ENCODE measurements at regions not wholly inside any gene's neighbourhood (a gene's known extent, or its start where the extent isn't known, plus 50 kb on each side); places are given as distances from the start of the nearest gene placed in this dataset.
A peak's percentile ranks its signal among the peaks of the same experiment; 100 is the strongest.

DNA sequence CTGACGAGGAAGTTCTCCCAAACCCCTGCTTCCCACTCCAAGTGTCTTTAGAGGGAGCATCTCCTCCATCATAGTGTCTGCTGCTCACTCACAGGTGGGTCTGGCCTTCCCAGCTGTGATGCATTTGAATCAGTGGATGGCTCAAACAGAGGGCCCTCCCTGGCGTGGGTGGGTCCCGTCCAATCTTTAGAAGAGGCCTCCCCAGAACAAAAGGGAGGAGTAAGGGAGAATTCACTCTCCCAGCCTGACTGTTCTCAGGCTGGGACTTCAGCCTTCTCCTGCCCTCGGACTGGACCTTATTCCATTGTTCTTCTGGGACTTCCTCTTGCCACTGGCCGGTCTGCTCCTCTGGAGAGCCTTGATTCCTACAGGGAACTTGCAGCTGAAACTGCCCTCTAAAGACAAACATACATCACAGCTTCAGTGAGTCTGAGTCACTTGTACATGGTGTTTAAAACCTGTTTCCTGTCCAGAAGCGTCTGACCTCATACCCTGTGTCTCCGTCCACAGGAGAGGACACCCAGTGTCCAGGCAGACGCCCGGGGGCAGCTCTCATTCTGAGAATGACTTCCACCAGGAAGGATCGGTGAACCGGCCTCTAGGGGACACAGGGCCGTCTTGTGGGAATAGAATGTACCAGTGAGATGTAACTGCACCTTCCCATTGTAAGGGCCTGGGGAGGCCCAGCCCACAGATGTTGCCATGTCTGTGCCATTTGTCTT lies 234.7 kb downstream of the BRD1 start:
- peaks cover 3% of the 10 kb centered on the region for H3K4me1 Mint-ChIP-seq
- H3K27ac Mint-ChIP-seq = no peak overlapping the region
- no peaks in the 10 kb centered on the region for H3K27me3 Mint-ChIP-seq
- peaks cover 1% of the 10 kb centered on the region for H3K36me3 Mint-ChIP-seq
- no peaks in the 10 kb centered on the region for H3K9me3 Mint-ChIP-seq
- H3K4me3 Mint-ChIP-seq = no peak overlapping the region
- DNase-seq (ENCODE audit: low spot score in 2 of 2) (no peak), ATAC-seq (ENCODE audit: low read depth) (no peak)

DNA sequence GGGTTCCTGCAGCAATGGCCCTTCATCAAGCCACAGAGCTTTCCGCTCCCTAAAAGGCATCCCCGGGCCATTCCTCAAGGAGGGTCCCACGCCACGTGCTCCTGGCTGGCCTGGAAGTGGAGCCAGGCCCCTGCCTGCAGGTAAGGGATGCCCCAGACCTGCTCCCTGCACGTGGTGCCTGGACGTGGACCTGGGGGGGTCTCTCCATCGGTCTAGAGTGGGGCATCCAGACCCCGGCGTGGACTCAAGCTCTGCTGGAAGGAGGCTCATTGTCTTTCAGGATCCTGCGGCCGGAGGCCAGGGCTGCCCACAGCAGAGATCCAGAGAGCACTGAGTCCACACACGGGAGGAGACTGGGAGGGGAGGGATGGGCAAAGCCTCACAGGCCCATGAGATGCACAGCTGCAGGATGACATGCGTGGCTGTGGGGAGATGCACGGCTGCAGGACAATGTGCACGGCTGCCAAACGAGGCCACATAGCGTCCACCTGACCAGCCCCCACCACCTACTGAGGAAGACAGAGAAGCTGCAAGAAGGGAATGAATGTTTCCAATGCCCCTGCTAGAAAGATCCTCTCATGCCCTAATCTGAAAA lies 236.7 kb downstream of the BRD1 start:
- DNase-seq (ENCODE audit: low spot score in 2 of 2) (no peak), ATAC-seq (ENCODE audit: low read depth) (no peak)
- H3K27me3 Mint-ChIP-seq = no peaks in the 10 kb centered on the region
- H3K9me3 Mint-ChIP-seq = no peaks in the 10 kb centered on the region
- peaks cover 1% of the 10 kb centered on the region for H3K36me3 Mint-ChIP-seq
- H3K4me1 Mint-ChIP-seq = peaks cover 6% of the 10 kb centered on the region
- no peak overlapping the region for H3K27ac Mint-ChIP-seq
- H3K4me3 Mint-ChIP-seq = no peak overlapping the region

DNA sequence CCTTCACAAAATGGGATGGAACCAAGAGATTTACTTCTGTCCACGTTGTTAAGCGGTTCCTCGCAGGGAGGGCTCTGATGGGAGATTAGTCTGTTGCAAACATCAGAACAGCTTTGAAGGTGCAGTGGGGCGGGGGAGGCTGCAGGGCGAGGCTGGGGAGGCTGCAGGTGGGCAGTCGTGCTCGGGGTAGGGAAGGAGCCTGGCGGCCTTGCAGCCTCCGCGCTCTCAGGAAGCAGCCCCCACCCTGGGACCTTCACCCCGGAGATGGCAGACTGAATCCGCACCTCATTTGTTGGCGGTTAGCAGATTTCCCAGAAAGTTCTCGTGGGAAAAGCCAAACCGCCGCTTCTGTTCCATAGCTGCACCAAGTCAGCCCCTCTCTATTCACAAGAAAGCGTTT lies 237.3 kb downstream of the BRD1 start:
- H3K4me1 Mint-ChIP-seq = peaks cover 6% of the 10 kb centered on the region
- ATAC-seq (ENCODE audit: low read depth) = no peak
- no peak overlapping the region for H3K27ac Mint-ChIP-seq
- H3K9me3 Mint-ChIP-seq = no peaks in the 10 kb centered on the region
- H3K4me3 Mint-ChIP-seq = no peak overlapping the region
- DNase-seq (ENCODE audit: low spot score in 2 of 2) = no peak
- peaks cover 1% of the 10 kb centered on the region for H3K36me3 Mint-ChIP-seq
- H3K27me3 Mint-ChIP-seq = no peaks in the 10 kb centered on the region

- Mint-ChIP-seq H3K27me3 (no peaks in the 10 kb centered on the region), H3K9me3 (no peaks in the 10 kb centered on the region), H3K4me1 (peaks cover 6% of the 10 kb centered on the region), H3K4me3 (no peak overlapping the region), H3K36me3 (peaks cover 1% of the 10 kb centered on the region), H3K27ac (no peak overlapping the region)
- DNase-seq (ENCODE audit: low spot score in 2 of 2) (no peak), ATAC-seq (ENCODE audit: low read depth) (no peak)
These were observed 237.9 kb downstream of the BRD1 start for GRCh38 chr22:49589811-49590210.

GRCh38 chr22:49589301-49589700 lies 238.4 kb downstream of the BRD1 start:
- Mint-ChIP-seq H3K27ac (no peak overlapping the region), H3K9me3 (no peaks in the 10 kb centered on the region), H3K4me1 (peaks cover 6% of the 10 kb centered on the region), H3K4me3 (no peak overlapping the region), H3K27me3 (no peaks in the 10 kb centered on the region), H3K36me3 (no peaks in the 10 kb centered on the region)
- ATAC-seq (ENCODE audit: low read depth) = no peak
- DNase-seq (ENCODE audit: low spot score in 2 of 2) = no peak

- Mint-ChIP-seq H3K9me3 (no peaks in the 10 kb centered on the region), H3K36me3 (peaks cover 2% of the 10 kb centered on the region), H3K27ac (no peak overlapping the region), H3K4me1 (peaks cover 6% of the 10 kb centered on the region), H3K27me3 (no peaks in the 10 kb centered on the region), H3K4me3 (no peak overlapping the region)
- no peak for ATAC-seq (ENCODE audit: low read depth)
- no peak for DNase-seq (ENCODE audit: low spot score in 2 of 2)
These were observed 238.9 kb downstream of the BRD1 start for GRCh38 chr22:49588739-49589138.

DNA sequence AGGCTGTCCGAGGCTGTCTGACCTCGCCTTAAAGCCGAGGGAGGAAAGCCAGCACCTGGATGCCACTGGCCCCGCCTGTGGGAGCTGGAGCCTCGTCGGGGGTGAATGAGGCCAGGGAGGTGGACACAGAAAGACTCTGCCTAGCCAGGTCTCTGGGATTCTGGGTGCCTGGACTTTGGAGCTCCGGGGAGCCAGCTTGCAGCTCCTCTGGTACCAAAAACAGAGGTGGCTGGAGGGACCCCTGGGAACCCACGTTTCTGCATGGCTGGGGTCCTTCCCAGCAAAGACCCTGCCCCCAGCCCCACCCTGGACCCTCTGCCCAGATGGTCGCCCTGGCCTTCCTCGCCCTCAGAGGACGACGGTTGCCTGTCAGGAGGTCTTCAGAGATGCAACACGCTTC lies 239.7 kb downstream of the BRD1 start:
- no peak for DNase-seq (ENCODE audit: low spot score in 2 of 2)
- H3K4me3 Mint-ChIP-seq = no peak overlapping the region
- H3K36me3 Mint-ChIP-seq = peaks cover 5% of the 10 kb centered on the region
- no peaks in the 10 kb centered on the region for H3K27me3 Mint-ChIP-seq
- ATAC-seq (ENCODE audit: low read depth) = no peak
- H3K9me3 Mint-ChIP-seq = no peaks in the 10 kb centered on the region
- peaks cover 6% of the 10 kb centered on the region for H3K4me1 Mint-ChIP-seq
- no peak overlapping the region for H3K27ac Mint-ChIP-seq

- H3K9me3 Mint-ChIP-seq = no peaks in the 10 kb centered on the region
- H3K4me3 Mint-ChIP-seq = no peak overlapping the region
These were observed 240.3 kb downstream of the BRD1 start for GRCh38 chr22:49587421-49587820.

DNA sequence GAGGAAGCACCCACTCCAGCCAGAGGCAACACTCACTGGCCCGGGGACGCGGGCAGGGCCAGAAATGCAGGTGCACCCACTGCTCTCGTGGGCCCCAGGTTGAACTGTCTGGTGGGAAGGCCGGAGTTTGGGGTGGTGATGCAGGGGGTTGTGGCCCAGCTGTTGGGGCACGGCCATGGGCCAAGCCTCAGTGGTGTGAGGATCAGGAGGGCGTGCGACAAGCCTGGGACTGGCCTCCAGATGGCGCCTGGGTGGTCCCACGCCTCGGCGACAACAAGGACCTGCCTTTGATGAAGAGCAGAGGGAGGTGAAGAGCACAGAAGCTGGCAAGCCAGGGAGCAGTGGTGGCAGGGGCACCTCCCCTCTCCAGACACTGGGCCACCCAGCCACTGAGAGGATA lies 240.8 kb downstream of the BRD1 start:
- no peak for ATAC-seq (ENCODE audit: low read depth)
- Mint-ChIP-seq H3K9me3 (no peaks in the 10 kb centered on the region), H3K36me3 (peaks cover 8% of the 10 kb centered on the region), H3K4me1 (peaks cover 3% of the 10 kb centered on the region), H3K27me3 (no peaks in the 10 kb centered on the region), H3K4me3 (no peak overlapping the region), H3K27ac (peak overlapping the region; percentile 41)
- DNase-seq (ENCODE audit: low spot score in 2 of 2) = no peak

More at GRCh38 chr22:49587421-49587820, 240.3 kb downstream of the BRD1 start:
- Mint-ChIP-seq H3K27me3 (no peaks in the 10 kb centered on the region), H3K27ac (no peak overlapping the region), H3K4me1 (peaks cover 6% of the 10 kb centered on the region), H3K36me3 (peaks cover 8% of the 10 kb centered on the region)
- DNase-seq (ENCODE audit: low spot score in 2 of 2) (no peak), ATAC-seq (ENCODE audit: low read depth) (no peak)

- Mint-ChIP-seq H3K27ac (peak overlapping the region; percentile 41), H3K27me3 (no peaks in the 10 kb centered on the region), H3K4me3 (no peak overlapping the region), H3K9me3 (no peaks in the 10 kb centered on the region), H3K36me3 (peaks cover 8% of the 10 kb centered on the region), H3K4me1 (peaks cover 2% of the 10 kb centered on the region)
- DNase-seq (ENCODE audit: low spot score in 2 of 2) (no peak), ATAC-seq (ENCODE audit: low read depth) (no peak)
These were observed 241.4 kb downstream of the BRD1 start for GRCh38 chr22:49586244-49586748.

DNA sequence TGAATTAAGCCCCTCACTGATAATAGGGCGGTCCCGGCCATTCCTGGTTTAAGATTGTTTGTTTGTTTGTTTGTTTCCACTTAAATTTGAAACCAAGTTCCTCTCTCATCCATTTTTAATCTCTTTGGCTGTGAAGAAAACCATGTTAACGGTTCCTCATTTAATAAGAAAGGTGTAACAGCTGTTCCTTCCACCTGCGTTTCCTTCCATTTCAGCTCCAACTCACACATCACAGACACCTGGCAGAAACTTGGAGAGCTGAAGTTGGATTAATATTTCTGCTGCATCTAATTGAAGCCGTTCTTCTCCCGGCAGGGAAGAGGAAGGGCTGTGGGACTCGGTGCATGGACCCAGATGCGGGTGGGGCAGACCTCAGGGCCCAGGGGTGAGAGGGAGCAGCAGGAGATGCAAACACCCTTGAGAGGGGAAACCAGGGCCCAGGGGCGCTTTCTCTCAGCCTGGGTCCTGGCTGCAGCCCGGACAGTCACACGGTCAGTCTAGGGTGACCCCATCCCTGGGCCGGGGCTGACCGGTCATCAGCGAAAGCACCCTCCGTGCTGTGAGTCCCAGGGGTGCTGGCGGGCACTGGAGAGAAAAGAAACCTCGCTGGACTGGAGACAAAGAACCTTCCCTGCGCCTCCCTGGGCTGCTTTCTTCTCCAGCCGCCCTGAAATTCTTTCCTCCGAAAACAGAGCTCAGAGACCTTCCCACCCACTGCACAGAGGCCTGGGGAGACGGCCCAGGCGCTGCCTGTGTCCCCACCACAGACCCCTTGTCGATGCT lies 242.0 kb downstream of the BRD1 start:
- Mint-ChIP-seq H3K27ac (no peak overlapping the region), H3K4me1 (peaks cover 2% of the 10 kb centered on the region), H3K9me3 (no peaks in the 10 kb centered on the region), H3K4me3 (no peak overlapping the region), H3K27me3 (no peaks in the 10 kb centered on the region), H3K36me3 (peaks cover 8% of the 10 kb centered on the region)
- ATAC-seq (ENCODE audit: low read depth) (no peak), DNase-seq (ENCODE audit: low spot score in 2 of 2) (no peak)

- Mint-ChIP-seq H3K4me1 (peaks cover 2% of the 10 kb centered on the region), H3K27me3 (no peaks in the 10 kb centered on the region), H3K4me3 (no peak overlapping the region), H3K9me3 (no peaks in the 10 kb centered on the region), H3K27ac (no peak overlapping the region), H3K36me3 (peaks cover 11% of the 10 kb centered on the region)
- no peak for ATAC-seq (ENCODE audit: low read depth)
- no peak for DNase-seq (ENCODE audit: low spot score in 2 of 2)
These were observed 243.7 kb downstream of the BRD1 start for GRCh38 chr22:49583886-49584505.

DNA sequence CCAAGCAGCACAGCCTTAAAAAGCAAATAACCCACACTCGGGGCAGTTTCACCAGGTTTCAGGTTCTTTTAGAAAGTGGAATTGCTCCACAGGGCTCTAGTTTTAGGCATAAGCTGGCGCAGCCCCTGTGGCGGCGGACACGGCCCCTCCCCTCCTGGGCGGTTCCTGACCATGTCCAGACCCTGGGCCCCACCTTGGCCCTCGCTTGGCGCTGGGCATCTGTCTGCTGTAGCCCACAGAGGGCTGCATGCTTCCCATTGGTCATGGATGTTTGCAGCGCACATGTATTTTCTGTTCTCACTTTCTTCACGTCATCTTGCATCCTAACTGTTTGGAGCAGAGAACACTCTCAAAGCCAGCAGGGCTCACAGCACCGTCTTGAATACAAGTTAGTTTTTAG lies 244.3 kb downstream of the BRD1 start:
- H3K27me3 Mint-ChIP-seq = no peaks in the 10 kb centered on the region
- H3K27ac Mint-ChIP-seq = no peak overlapping the region
- H3K9me3 Mint-ChIP-seq = no peaks in the 10 kb centered on the region
- no peak overlapping the region for H3K4me3 Mint-ChIP-seq
- peaks cover 2% of the 10 kb centered on the region for H3K4me1 Mint-ChIP-seq
- no peak for ATAC-seq (ENCODE audit: low read depth)
- DNase-seq (ENCODE audit: low spot score in 2 of 2) = no peak
- H3K36me3 Mint-ChIP-seq = peaks cover 15% of the 10 kb centered on the region

- Mint-ChIP-seq H3K36me3 (peaks cover 15% of the 10 kb centered on the region), H3K4me3 (no peak overlapping the region), H3K27ac (no peak overlapping the region), H3K4me1 (peaks cover 2% of the 10 kb centered on the region), H3K27me3 (no peaks in the 10 kb centered on the region), H3K9me3 (no peaks in the 10 kb centered on the region)
- DNase-seq (ENCODE audit: low spot score in 2 of 2) (no peak), ATAC-seq (ENCODE audit: low read depth) (no peak)
These were observed 245.0 kb downstream of the BRD1 start for GRCh38 chr22:49582678-49583077.
